ENCODE measurements at regions not wholly inside any gene's neighbourhood (a gene's known extent, or its start where the extent isn't known, plus 50 kb on each side); places are given as distances from the start of the nearest gene placed in this dataset.
A peak's percentile ranks its signal among the peaks of the same experiment; 100 is the strongest.
"Not testable (repeated sequence)": the region's sequence is repeated elsewhere in the genome, so short reads cannot be mapped to it uniquely, and the experiment has no call there.

DNA sequence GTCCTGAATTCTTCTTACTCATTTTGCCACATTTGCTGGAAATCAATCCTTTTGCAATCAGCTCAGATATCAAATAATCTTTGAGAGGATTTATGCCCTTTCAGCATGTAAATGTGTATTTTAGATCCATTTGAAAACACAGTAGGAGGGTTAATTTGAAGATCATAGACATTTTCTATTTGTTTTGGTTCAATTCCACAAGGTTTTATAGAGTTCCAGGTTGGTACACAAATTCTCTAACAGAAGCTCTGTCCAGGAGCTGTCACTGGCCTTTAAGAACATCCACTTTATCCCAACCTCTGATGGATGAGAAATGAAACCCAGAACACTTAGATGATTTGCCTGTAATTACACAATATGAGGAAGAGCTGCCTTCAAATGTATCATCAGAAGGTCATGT is 157.3 kb upstream of the CHAC2 start:
- DNase-seq (ENCODE audit: low spot score): no peak

DNA sequence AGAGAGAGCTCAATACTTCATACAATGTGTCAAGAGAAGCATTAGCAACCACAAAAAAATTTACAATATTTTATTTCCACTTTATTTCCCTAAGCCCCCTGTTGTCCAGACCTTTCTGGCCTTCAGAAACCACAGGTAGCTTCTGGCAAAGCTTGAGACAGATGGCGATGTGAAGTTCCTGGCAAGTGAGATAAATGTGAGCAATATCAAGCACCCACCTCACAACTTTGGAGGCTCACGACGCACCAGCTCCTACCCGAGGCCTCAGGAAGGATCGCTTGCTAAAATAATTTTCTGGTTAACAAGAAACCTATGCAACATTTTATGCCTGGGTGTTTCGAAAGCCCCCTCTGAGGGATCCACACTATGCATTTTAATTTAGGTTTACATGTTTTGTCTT is 158.1 kb upstream of the CHAC2 start:
- no peak for DNase-seq (ENCODE audit: low spot score)

DNA sequence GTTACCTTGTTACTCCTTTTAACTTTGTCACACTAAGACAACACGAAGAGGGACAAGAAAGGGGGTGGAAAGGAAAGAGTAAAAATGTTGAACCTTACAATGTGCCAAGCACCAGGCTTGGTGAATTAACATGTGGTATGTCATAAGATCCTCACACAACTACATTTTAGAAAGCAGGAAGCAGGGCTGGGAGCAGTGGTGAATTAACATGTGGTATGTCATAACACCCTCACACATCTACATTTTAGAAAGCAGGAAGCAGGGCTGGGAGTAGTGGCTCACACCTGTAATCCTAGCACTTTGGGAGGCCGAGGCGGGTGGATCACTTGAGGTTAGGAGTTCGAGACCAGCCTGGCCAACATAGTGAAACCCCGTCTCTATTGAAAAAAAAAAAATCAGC is 159.3 kb upstream of the CHAC2 start:
- DNase-seq (ENCODE audit: low spot score): no peak

DNA sequence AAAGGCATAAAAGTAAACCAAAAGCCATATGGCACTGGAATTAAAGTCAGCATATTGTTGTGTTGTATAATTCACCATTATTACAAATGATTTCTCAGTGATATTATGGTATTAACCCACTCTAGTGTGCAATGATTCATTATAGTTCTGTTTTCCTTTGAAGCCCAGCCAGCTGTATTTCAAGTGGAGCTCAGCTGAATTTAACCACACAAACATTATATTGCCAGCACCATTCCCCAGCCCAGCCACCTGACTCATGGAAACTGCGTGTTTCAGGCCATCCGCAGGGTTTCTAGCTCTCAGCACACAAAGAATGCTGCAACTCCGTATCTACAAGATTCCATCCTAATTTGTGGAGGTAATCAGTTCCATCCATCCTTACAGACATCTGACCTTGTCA is 166.8 kb upstream of the CHAC2 start:
- no peak for DNase-seq (ENCODE audit: low spot score)

DNA sequence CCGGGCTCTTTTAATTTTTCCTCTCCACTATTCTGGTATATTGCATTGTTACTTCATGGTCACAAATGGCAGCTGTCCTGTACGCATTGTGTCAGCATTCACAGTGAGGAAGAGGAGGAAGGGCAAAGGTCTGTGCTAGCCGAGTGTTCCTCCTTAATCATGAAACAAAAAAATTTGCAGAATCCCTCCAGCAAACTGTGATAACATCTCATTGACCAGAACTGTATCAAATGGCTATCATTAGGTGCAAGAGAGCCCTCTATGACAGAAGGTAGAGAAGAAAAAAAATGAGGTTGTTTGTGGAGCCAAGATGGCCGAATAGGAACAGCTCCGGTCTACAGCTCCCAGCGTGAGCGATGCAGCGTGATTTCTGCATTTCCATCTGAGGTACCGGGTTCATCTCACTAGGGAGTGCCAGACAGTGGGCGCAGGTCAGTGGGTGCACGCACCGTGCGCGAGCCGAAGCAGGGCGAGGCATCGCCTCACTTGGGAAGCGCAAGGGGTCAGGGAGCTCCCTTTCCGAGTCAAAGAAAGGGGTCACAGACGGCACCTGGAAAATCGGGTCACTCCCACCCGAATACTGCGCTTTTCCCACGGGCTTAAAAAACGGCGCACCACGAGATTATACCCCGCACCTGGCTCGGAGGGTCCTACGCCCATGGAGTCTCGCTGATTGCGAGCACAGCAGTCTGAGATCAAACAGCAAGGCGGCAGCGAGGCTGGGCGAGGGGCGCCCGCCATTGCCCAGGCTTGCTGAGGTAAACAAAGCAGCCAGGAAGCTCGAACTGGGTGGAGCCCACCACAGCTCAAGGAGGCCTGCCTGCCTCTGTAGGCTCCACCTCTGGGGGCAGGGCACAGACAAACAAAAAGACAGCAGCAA is 180.6 kb upstream of the CHAC2 start:
- DNase-seq (ENCODE audit: low spot score): not testable (repeated sequence)

DNA sequence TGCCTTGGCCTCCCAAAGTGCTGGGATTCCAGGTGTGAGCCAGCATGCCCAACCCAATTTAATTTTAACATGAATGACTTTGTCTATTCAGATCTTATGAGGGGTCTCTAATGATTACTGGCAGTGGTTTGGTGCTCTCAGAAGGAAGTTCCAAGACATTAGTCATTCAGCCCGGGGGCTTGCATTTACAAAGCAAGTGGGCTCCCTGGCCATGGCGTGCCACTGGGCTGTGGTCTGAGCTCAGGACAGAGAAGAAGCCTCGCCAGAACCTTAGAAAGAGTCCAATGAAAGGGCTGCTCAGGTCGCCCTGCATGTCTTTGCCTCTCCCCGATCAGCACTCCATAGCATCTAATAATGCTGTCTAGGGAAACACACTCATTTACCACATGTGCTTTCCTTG is 182.6 kb upstream of the CHAC2 start:
- DNase-seq (ENCODE audit: low spot score): no peak

DNA sequence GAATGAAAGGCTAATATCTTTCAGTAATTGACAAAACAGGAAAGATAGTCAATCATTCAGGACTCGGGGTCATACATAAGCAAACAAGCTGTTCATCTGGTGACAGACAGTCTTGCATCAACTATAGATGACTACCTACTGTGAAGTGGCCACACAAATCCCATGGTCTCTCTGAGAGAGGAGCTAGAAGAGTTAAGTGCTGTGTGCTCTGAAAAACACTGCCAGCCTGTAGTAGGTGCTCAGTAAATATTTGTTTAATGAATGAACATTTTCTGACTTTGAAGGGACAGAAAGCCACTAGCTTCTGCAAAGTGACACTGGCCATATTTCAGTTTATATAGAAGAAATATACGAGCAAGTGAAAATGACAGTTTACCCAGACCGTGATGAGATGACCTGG is 184.0 kb upstream of the CHAC2 start:
- no peak for DNase-seq (ENCODE audit: low spot score)

DNA sequence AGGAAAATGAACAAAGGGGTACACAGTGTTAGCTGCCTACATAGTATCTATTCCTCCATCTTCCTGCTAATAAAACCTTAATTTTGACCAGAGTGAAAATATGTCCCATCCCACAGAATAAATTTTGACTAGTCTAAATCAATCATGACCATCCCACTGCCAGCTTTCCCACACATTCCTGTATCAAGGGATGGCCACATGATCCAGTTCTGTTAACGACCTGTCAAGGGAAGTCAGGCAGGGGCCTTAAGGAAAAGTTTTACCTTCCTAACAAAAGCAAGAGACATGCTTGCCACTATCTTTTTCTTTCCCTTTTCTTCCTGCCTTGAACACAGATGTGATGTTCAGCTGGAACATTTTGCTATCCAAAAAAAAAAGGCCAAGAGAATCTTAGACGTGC is 185.0 kb upstream of the CHAC2 start:
- no peak for DNase-seq (ENCODE audit: low spot score)

DNA sequence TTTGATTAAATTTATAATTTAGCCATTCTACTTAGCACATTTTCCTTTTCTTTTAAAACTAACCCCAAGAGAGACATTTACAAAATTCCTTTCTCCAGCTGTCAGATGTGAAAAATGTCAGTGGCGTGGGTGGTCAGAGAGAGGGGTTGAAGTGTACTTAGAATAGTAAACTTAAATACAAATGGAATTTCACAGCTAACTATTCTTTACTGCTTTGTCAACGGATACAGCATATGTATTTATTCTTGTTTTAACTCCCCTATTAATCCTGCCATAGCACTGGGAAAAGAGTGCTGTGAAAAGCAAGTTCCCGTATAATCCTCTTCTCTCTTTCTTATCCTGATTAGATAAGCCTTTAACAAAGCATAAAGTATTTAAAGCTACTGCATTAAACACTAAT is 191.4 kb upstream of the CHAC2 start:
- DNase-seq (ENCODE audit: low spot score): no peak

DNA sequence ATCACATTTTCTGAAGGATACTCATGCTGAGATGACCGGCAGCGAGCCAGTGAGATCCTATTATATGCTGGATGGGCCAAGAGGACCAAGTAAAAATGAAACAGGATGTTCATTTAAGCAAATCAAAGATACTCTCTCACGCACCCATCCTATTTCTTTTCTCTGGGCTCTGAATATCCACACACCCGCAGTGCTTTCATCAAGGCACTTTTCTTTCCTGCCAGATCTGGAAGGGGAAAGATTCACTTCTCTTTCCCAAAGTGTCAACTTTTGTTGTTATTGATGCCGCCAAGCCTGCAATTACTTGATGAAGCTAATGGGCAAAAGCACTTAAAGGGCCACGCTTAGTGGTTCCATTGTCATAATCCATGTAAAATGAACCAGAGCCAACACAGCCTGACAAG is 191.9 kb upstream of the CHAC2 start:
- DNase-seq (ENCODE audit: low spot score): no peak

DNA sequence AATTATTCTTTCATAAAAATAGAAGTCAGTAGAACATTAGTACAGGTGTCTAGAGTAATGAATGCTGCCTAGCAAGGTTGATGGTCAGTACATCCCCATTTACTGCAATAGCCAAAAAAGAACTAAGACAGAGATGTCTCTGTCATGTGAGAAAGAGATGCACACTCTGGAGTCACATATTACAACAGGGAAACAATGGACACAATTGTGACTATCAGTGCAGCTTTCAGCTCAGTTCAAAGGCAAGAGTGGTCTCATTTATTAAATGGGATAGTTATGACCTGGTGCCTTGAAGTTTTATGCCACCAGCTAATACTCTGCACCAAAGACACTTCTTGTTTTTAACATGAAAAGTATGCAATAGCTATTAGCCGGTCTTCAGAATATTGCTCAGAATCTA is 194.9 kb upstream of the CHAC2 start:
- DNase-seq (ENCODE audit: low spot score): no peak

DNA sequence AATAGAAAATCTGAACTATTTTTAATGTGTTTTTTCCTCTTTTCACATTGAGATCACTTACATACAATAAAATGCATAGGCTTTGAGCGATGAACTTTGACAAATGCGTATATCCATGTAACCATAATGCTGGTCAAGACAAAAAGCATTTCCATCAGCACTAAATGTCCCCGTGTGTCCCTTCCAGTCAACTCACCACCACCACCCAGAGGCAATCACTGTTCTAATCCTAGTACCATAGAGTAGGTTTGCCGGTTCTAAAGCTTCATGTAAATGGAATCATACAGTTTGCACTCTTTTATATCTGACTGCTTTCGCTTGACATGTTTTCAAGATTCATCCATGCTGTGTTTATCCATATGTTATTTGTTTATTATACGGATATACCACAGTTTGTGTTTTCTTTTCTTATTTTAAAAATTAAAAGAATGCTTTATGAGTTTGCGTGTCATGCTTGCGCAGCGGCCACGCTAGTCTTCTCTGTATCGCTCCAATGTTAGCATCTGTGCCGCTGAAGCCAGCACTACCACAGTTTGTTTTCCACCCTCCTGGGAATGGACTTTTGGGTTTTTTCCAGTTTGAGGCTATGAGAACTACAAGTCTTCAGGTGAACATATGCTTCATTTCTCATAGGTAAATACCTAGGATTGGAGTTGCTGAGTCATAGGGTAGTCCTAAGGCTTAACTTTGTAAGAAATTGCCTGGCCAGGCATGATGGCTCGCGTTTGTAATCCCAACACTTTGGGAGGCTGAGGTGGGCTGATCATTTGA is 197.5 kb upstream of the CHAC2 start:
- no peak for DNase-seq (ENCODE audit: low spot score)

DNA sequence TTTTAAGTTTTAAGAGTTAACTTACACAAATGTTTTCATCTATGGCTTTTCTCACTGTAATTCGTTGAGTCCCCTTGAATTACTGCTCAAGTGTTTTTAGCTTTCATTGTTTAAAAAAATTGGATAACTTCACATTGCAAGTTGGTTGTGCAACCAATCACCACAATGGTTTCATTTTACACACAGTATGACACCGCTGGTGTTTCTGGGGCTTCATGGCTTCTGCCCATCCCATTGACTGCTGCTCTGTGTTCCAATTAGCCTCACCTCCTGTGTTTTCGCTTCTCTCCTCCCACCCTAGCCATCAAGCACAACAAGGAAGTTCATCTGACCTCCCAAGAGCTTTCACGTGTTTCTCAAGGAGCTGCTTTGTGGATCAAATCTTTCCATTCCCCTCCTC is 199.1 kb upstream of the CHAC2 start:
- DNase-seq (ENCODE audit: low spot score): no peak

DNA sequence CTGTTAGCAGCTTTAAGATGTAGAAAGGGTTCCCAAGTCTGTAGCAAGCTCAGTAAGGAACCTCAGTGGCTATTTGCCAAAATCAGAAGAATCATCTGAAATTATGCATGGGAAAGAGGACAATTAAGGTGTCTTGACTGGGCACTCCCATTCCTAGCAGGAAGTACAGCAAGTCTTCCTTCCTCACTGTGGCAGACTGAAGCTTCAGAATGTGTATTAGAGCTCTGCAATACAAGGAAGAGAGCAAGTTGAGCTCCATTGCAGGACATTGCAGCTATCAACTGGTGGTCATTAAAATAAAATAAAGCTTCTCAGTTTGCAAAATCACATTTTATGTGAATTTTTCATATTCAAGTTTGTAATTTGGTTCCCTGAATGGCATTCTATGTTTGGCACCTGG is 200.5 kb upstream of the CHAC2 start:
- DNase-seq (ENCODE audit: low spot score): no peak

DNA sequence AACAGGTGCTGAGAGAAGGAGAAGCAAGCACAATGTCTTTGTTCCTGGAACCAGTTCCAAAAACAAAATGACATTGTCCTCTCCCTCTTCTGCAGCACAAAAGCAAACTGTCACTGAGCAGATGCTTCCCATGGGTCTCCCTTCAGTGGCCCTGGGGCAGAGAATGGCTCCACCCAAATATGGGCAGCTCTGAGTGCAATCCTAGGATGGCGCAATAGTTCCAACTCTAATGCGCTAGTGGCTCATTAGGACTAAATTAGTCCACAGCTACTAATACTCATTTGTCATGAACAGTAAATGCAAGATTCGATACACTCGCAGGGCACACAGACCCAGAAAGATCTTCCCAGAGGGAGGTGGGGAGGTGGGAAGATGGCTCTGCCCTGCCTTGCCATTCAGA is 205.2 kb upstream of the CHAC2 start:
- no peak for DNase-seq (ENCODE audit: low spot score)

DNA sequence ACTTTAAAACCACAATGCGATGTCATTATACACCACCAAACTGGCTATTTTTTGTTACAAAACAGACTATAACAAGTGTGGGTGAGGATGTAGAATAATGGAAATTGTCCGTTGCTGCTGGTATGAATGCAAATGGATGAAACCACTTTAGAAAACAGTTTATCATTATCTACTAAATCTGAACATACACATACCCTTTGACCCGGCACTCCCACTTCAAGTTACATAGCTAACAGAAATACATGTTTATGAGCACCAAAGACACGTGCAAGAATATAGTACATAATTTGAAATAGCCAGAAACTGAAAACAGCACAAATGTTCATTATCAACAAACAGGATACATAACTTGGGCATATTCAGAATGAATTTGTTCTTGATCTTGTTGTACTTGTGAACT is 206.4 kb upstream of the CHAC2 start:
- no peak for DNase-seq (ENCODE audit: low spot score)

DNA sequence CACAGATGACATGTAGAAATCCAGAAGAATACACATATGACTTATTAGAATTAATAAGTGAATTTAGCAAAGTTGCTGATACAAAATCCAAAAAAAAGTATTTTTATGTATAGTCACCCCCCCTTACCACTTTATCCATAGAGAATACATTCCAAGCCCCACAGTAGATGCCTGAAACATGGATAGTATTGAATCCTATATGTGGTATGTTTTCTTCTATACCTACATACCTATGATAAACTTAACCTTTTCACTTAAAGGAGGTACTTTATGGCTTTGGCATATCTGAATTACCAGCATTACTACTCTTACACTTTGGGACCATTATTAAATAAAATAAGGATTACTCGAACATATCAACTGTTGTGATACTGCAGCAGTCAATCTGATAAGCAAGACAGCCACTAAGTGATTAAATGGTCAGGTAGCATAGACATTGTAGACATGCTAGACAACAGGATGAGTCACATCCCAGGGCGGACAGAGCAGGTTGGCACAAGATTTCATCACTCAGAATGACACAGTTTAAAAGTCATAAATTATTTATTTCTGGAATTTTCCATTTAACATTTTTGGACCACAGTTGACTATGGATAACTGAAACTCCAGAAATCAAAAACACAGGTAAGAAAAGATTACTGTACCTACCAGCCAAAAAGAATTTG is 208.2 kb upstream of the CHAC2 start:
- no peak for DNase-seq (ENCODE audit: low spot score)

DNA sequence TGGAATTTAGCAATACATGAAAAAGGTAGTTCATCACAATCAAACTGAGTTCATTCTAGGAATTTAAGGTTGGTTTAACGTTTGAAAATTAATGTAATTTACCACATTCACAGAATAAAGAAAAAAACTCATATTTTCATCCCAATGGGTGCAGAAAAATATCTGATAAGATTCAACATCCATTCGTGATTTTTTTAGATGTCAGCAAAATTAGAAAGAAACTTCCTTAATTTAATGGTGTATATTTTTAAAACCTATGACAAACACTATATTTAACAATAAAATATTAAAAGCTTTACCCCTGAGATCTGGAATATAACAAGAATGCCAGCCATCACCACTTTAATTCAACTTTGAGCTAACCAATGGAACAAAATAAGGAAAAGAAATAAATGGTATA is 208.7 kb upstream of the CHAC2 start:
- no peak for DNase-seq (ENCODE audit: low spot score)

DNA sequence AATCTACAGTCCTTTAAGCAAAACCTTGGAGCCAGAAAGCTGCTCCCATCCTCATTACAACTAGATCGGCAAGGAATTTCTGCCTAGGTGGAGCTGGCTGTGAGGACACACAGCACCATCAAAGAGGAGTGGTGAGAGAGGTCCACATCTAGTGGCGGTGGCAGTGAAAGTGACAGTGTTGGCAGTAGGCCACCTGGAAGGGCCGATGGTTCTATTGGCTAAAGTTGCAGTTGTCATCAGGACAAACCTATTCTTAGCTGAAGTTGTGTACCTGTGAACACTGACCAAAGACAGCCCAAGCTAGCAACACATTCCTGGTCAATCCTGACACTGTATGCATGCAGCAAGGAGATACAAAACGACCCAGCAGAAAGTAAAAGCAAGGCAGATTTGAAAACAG is 218.1 kb upstream of the CHAC2 start:
- DNase-seq (ENCODE audit: low spot score): no peak

DNA sequence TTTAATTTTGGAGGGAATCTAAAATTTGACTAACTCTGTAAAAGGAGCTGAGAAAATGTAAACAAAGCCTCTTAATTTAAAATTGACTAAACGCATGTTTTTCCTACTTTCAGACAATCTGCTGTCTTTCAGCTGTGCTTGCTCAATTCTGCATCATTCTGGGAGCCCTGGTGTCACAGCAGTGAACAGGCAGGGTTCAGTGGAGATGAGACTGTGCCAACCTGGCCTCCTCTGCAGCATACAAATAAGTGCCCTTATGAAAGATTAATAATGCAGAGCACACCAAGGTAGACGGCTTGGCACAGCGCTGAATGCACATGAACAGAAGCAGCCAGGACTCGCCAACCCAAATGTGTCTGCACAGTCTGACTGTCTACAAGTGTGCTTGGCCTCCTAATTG is 222.0 kb upstream of the CHAC2 start:
- peak; percentile 72 for DNase-seq (ENCODE audit: low spot score)

DNA sequence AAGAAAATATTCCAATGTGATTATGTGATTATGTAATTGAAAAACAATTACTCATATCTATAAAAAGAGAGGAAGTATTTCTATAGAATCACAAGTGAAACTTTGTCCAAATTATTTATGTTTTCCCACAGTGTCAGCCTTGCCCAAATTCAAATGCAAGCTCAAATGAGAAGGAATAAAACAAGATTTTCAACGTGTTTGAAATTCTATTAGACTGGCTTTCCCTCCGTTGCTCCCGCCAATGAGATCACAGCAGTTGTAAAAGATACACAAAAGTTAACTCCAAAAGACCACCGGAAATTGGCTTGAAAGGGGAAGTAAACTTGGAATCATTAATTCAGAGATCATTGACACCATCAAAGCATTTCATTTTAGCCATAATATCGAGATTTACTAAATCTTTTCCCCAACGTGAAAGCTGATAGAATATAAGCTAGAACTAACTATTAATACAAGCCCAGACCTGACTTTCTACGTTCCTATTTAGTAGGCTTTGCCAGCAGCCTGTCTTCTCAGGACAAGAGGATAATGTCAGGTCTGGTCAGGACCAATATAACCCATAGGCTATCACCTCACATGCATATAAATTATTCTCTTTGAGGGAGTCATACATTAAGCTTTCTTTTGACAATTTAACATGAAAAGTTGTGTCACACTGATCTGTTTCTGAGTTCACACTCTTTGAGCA is 222.6 kb upstream of the CHAC2 start:
- DNase-seq (ENCODE audit: low spot score): no peak

DNA sequence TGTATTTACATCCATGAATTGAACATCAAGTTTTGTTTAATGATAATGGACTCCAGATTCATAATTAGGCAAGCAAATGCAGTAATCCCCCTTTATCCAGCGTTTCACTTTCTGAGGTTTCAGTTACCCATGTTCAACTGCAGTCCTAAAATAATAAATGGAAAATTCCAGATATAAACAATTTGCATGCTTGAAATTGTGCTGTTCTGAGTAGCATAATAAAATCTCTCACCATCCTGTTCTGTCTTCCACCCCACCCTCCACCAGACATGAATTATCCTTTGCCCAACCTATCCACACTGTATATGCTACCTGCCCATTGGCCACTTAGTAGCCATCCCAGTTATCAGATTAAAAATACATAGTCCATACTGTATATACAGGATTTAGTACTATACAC is 224.5 kb upstream of the CHAC2 start:
- no peak for DNase-seq (ENCODE audit: low spot score)
